ENCODE measurements at regions not wholly inside any gene's neighbourhood (a gene's known extent, or its start where the extent isn't known, plus 50 kb on each side); places are given as distances from the start of the nearest gene placed in this dataset.

DNA sequence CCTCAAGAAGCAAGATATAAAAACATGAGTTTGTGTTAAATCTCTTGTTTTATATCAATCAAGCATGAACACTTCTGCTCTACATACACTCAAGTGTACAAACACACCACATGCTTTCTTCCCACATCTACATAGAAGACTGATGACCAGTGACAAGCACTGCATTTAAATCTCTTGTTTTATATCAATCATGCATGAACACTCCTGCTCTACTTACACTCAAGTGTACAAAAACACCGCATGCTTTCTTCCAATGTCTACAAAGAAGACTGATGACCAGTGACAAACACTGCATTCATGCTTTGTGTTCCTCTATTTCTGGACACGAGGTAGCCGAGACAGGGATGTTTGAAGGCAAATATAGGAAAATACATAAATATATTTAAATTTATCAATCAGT lies 642.0 kb upstream of the PFKP start:
- Histone ChIP-seq H3K4me3 (no peak overlapping the region), H3K27ac (no peak overlapping the region), H3K36me3 (no peaks in the 10 kb centered on the region), H3K27me3 (no peaks in the 10 kb centered on the region), H3K4me1 (no peaks in the 10 kb centered on the region), H3K9me3 (no peaks in the 10 kb centered on the region)
- intact Hi-C loops (cut with DNase I), result no loop called here
- WGBS, 2 donors, result 90 to 95% methylated on average over 3 of the region's 3 CpGs
- TF ChIP-seq, protein P1, sequence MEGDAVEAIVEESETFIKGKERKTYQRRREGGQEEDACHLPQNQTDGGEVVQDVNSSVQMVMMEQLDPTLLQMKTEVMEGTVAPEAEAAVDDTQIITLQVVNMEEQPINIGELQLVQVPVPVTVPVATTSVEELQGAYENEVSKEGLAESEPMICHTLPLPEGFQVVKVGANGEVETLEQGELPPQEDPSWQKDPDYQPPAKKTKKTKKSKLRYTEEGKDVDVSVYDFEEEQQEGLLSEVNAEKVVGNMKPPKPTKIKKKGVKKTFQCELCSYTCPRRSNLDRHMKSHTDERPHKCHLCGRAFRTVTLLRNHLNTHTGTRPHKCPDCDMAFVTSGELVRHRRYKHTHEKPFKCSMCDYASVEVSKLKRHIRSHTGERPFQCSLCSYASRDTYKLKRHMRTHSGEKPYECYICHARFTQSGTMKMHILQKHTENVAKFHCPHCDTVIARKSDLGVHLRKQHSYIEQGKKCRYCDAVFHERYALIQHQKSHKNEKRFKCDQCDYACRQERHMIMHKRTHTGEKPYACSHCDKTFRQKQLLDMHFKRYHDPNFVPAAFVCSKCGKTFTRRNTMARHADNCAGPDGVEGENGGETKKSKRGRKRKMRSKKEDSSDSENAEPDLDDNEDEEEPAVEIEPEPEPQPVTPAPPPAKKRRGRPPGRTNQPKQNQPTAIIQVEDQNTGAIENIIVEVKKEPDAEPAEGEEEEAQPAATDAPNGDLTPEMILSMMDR (IDR thresholded peaks at IDR 0.05), result no peak
- no peak for TF ChIP-seq POLR2A (IDR thresholded peaks at IDR 0.05)
- TF ChIP-seq POLR2AphosphoS5 (IDR thresholded peaks at IDR 0.05), result no peak
- TF ChIP-seq EP300 (IDR thresholded peaks at IDR 0.05), result no peak
- DNase-seq, result no peak

DNA sequence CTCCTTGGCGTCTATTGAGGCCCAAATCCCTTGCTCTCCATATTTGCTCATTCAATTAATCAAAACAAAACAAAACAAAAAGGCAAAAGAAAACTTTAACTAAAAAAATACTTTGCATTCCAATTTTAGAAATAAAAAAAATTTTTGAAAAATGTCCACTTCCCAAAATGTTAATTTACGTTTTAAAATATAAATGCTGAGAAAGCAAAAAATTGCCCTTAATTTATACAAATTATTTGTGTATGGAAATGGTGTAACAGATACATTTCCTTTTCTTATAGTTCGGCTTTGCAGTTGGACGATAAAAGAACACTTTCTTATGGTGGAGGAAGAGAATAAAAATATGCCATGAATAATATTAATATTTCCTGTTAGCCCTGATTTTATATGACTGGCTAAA lies 652.8 kb upstream of the PFKP start:
- DNase-seq, result no peak
- H3K4me3 ChIP-seq, result no peak overlapping the region
- no peaks in the 10 kb centered on the region for H3K4me1 ChIP-seq
- H3K27ac ChIP-seq, result no peak overlapping the region
- H3K9me3 ChIP-seq, result no peaks in the 10 kb centered on the region
- TF ChIP-seq POLR2AphosphoS5 (IDR thresholded peaks at IDR 0.05), result no peak
- TF ChIP-seq EP300 (IDR thresholded peaks at IDR 0.05), result no peak
- TF ChIP-seq, protein P1 (IDR thresholded peaks at IDR 0.05), result no peak
- TF ChIP-seq POLR2A (IDR thresholded peaks at IDR 0.05), result no peak
- intact Hi-C loops (cut with DNase I), result no loop called here
- no peaks in the 10 kb centered on the region for H3K36me3 ChIP-seq
- no peaks in the 10 kb centered on the region for H3K27me3 ChIP-seq
- 83 to 86% methylated on average over 4 of the region's 4 CpGs for WGBS, 2 donors

DNA sequence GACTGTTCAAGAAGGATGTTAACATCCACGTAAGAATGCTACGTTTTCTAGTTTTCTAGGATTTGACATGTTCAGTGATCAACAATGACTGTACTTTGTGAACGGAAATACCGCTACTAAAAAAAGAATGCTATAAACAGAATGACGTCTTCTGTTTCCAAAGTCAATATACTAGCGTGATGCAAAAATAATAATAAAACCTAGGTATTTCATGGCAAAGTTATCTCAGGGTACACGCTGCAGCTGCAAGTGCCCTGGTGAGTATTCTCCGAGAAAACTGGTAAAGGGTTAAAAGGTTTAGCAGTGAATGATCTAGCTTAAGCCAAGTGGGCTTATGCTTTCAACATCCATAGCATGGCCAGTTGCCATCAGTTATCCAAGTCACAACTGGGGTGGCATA lies 653.3 kb upstream of the PFKP start:
- Histone ChIP-seq H3K9me3 (no peaks in the 10 kb centered on the region), H3K4me1 (no peaks in the 10 kb centered on the region), H3K4me3 (no peak overlapping the region), H3K27ac (no peak overlapping the region), H3K27me3 (no peaks in the 10 kb centered on the region), H3K36me3 (no peaks in the 10 kb centered on the region)
- 82 to 86% methylated on average over 8 of the region's 8 CpGs for WGBS, 2 donors
- TF ChIP-seq EP300 (IDR thresholded peaks at IDR 0.05) (no peak), POLR2AphosphoS5 (IDR thresholded peaks at IDR 0.05) (no peak), POLR2A (IDR thresholded peaks at IDR 0.05) (no peak)
- TF ChIP-seq, protein P1 (IDR thresholded peaks at IDR 0.05), result no peak
- no peak for DNase-seq
- intact Hi-C loops (cut with DNase I), result no loop called here

DNA sequence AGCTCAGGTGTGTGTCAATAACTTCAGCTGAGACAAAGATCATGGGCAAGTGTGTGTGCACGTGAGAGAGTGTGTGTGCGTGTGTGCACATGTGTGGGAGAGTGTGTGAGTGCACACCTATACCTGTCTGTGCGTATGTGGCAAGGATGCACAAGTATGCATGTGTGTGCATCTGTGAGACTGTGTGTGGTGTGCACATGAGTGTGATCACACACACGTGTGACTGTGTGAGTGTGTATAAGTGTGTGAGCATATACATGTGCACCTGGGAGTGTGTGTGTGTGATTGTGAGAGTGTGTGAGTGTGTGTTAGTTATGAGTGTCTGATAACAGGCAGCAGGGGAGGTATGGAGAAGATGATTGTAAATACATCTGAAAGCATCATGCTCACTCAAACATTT lies 657.3 kb upstream of the PFKP start:
- DNase-seq, result no peak
- Histone ChIP-seq H3K27me3 (no peaks in the 10 kb centered on the region), H3K9me3 (no peaks in the 10 kb centered on the region), H3K4me1 (no peaks in the 10 kb centered on the region), H3K4me3 (no peak overlapping the region), H3K27ac (no peak overlapping the region), H3K36me3 (no peaks in the 10 kb centered on the region)
- intact Hi-C loops (cut with DNase I), result no loop called here
- WGBS, 2 donors, result 86 to 90% methylated on average over 4 of the region's 4 CpGs
- TF ChIP-seq EP300 (IDR thresholded peaks at IDR 0.05) (no peak), POLR2AphosphoS5 (IDR thresholded peaks at IDR 0.05) (no peak)
- TF ChIP-seq, protein P1 (IDR thresholded peaks at IDR 0.05), result no peak

DNA sequence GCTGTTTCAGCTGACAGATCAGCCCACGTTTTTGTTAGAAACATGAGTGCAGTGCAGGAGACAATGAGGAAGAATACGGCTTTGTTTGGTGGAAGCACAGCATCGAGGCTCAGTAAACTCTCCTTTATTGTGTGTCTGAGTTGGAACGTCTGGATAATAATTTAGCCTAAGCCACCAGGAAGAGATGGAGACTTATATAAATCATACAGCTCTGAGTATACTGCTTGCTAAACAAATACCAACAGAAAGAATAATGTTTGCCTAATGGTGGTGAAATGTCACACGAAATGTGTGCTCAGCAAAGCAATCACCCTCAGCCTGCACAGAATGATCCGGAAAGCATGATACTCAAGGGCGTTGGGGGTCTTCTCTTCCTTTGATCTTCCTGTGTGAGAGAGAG lies 664.1 kb upstream of the ADARB2 start:
- no peak for TF ChIP-seq POLR2A (IDR thresholded peaks at IDR 0.05)
- TF ChIP-seq POLR2AphosphoS5 (IDR thresholded peaks at IDR 0.05), result no peak
- no peak for TF ChIP-seq EP300 (IDR thresholded peaks at IDR 0.05)
- TF ChIP-seq, protein P1 (IDR thresholded peaks at IDR 0.05), result no peak
- intact Hi-C loops (cut with DNase I), result no loop called here
- Histone ChIP-seq H3K27ac (no peak overlapping the region), H3K27me3 (no peaks in the 10 kb centered on the region), H3K9me3 (no peaks in the 10 kb centered on the region), H3K4me3 (no peak overlapping the region), H3K4me1 (no peaks in the 10 kb centered on the region), H3K36me3 (no peaks in the 10 kb centered on the region)
- 22 to 48% methylated on average over 7 of the region's 7 CpGs for WGBS, 2 donors
- DNase-seq, result no peak

All from sigmoid colon (tissue), 6 donors.